ENCODE measurements at regions not wholly inside any gene's neighbourhood (a gene's known extent, or its start where the extent isn't known, plus 50 kb on each side); places are given as distances from the start of the nearest gene placed in this dataset.

DNA sequence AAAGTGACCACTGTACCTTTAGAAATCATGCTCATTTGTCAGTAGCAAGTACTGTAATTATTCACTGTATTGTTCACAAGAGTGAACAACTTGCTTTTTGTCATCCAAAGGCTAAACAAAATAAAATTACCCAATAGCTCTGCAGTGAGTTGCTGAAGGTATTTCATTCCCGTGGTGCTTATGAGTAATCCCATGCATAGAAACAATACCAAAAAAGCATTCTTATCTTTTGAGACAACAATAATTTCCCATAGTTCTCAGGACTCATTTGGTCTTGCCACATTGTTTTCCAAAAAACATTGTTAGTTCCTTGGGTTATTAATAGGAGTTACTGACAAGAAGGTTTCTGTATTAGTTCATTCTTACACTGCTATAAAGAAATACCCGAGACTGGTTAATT lies 503.2 kb upstream of the FAM98A start:
- no peak for TF ChIP-seq POLR2A (IDR thresholded peaks at IDR 0.05)
- TF ChIP-seq, protein P1, sequence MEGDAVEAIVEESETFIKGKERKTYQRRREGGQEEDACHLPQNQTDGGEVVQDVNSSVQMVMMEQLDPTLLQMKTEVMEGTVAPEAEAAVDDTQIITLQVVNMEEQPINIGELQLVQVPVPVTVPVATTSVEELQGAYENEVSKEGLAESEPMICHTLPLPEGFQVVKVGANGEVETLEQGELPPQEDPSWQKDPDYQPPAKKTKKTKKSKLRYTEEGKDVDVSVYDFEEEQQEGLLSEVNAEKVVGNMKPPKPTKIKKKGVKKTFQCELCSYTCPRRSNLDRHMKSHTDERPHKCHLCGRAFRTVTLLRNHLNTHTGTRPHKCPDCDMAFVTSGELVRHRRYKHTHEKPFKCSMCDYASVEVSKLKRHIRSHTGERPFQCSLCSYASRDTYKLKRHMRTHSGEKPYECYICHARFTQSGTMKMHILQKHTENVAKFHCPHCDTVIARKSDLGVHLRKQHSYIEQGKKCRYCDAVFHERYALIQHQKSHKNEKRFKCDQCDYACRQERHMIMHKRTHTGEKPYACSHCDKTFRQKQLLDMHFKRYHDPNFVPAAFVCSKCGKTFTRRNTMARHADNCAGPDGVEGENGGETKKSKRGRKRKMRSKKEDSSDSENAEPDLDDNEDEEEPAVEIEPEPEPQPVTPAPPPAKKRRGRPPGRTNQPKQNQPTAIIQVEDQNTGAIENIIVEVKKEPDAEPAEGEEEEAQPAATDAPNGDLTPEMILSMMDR (IDR thresholded peaks at IDR 0.05) = no peak

Data from tibial nerve (tissue), 3 donors.